NCI-H2107 treated with DMSO at 0.1 percent for 48 hours (cell line): ENCODE measurements at regions not wholly inside any gene's neighbourhood (a gene's known extent, or its start where the extent isn't known, plus 50 kb on each side); places are given as distances from the start of the nearest gene placed in this dataset.

Source experiments
- DNase-seq: peaks from one replicate; lab custom pipeline; 2025; ENCODE audit not compliant: unreplicated experiment; lab: John Stamatoyannopoulos, UW

- peak; percentile 28 for DNase-seq
Observed at GRCh38 chr6:138004430-138005287, 102.6 kb downstream of the PERP start.

DNA sequence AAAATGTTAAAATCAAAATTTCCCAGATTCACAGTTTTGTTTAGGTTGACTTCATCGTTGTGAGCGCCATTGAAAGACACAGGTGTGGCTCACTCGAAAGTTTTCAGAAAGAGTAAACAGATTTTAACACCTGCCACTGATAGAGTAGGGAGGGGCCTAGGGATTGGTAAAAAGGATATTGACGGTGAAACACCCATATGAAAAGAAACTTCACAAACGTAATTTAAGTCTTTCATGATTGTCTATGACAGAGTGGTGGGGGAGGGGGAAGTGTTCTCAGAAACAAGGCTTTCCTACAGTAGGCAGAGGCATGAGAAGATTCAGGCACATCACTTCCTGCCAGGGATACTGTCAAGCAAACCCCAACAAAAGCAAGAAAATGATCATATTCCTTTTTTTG lies 101.4 kb downstream of the PERP start:
- peak; percentile 28 for DNase-seq

- DNase-seq: peak; percentile 8
Observed at GRCh38 chr6:138007014-138007472, 100.2 kb downstream of the PERP start.

- no peak for DNase-seq
Observed at GRCh38 chr6:138008791-138009190, 98.4 kb downstream of the PERP start.

DNA sequence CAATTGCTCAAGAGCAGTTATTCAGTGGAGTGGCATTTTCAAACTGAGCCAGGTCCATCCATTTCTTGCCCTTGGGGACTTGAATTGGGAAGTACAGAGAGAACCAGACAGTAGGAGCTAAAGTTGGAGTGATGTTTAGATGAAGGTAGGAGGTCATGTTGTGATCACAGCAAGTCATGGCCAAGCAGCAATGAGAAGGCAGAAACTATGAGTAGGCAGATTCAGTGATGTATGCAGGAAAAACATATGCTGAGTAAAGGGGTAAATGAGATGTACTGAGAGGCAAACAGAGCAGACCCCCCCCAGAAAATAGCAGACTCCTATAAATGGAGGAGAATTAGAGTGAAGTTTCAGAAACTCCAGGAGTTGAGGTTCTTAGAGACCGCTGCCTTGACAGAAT lies 95.8 kb downstream of the PERP start:
- no peak for DNase-seq

DNA sequence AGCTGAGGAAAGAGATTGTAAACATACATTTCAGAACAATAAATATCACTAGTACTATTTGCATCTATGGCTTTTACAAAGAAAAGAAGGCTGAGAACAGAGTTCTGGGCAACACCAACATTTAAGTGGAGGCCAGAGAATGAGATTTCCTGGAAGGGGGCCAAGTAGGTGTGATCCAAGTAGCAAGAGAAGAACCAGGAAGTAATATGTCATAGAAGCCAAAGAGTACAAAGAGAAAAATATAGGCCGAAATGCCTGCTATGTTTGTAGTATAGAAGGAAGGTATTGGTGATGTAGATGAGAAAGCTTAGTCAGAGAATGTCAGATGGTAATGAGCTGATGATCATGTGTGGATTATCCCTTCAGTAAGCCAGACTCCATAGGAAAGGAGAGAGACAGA lies 94.5 kb downstream of the PERP start:
- DNase-seq: no peak

GRCh38 chr6:138013959-138014358 lies 93.3 kb downstream of the PERP start:
- no peak for DNase-seq

DNA sequence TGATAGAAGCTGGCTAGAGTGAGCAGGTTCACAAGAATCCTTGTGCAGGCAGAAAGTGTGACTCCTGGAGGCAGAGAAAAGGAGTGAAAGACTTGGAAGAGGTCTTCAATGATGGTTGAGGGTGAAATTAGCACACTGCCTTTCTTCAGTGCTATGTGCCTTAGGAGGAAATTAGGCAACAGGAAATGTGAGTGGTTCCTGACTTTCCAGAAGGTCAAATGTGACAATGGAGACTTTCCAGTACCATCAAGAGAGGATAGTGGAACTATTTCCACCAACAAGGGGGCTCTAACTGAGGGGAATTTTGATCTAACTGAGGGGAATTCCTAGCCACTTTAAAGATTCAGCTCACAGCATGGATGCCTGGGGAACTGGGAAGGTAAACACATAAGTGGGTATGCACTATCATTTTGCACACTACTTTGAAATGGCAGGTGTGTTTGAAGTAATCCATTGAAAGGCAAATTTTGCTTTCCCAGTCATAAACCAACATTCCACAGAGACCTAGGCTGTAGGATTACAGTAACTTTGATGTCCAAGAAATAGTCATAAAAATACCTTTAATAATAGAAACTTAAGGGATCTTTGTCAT lies 90.0 kb downstream of the PERP start:
- DNase-seq: no peak

- no peak for DNase-seq
Observed at GRCh38 chr6:138018297-138018696, 88.9 kb downstream of the PERP start.

- no peak for DNase-seq
Observed at GRCh38 chr6:138025528-138025978, 81.7 kb downstream of the PERP start.

- no peak for DNase-seq
Observed at GRCh38 chr6:138026342-138026741, 80.9 kb downstream of the PERP start.

GRCh38 chr6:138028893-138029292 lies 78.3 kb downstream of the PERP start:
- DNase-seq: no peak

DNA sequence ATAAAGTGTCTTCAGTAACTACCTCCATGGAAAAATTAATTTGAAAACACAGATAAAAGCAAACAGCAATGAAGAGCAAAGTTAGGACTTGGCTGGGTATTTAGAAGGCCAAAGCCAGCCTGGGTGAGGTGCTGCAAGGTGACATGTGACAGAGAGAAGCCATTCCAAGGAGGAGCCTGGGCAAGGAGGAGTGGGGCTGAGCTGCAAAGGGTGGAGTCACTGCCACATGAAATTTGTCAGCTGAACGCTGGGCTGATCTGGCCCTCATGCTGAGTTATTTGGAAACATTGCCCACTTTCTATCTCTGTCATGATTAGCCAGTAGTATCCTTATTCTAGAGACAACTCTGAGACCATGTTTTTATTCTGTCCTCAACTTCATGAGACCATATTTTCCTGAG lies 76.3 kb downstream of the PERP start:
- no peak for DNase-seq

GRCh38 chr6:138031417-138031816 lies 75.8 kb downstream of the PERP start:
- DNase-seq: no peak

DNA sequence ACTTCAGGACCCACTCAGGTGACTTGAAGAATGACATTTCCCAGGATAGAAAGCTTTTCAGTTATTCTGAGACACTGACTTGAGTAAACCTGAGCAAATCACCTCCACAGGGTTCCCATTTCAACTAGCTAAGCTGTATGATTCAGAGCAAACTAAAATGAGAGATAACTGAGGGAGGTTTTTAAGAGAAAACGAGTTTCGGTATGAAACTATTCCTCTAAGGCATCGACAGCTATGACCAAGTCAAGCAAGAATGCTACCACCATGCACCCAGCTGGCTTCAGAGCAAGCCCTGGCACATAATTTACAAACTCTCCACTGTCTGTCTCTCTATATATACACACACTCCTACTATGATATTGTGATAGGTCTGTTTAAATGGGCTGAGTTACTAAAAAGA lies 75.4 kb downstream of the PERP start:
- no peak for DNase-seq

DNA sequence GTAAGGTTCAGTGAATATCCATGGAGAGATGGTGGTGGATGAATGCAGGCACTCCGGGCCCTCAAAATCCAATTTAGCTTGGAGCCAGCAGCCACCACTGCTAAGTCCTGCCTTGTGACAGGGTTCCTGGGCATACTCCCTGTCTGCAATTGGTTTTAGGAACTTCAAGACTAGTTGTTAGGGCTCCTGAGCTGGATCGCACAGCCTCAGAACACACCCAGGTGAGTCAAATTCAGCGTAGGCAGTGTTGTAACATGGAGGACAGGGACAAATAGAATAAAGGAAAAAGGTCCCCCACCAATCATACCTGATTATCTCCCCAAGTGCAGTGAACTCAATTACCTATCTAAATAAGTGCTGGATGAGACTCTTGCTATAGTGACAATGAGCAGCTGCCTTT lies 74.6 kb downstream of the PERP start:
- DNase-seq: no peak

DNA sequence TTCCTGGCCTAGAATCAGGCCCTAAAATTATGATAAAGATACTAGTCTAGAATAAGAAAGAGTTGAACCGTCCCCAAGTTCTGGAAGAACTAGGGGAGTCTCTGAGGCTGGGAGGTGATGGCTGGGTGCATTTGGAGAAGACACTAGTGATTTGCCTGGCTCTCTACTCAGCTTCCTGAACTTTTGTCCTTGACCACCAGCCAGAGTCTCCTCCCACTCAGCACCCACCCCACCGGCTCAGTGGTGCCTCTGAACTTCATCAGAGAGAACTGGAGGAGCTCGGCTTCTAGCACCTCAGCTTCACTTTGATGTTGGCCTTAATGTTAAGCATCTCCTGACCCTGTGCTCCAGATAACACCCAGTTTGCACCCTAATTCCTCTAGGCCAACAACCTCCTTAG lies 73.0 kb downstream of the PERP start:
- DNase-seq: no peak

DNA sequence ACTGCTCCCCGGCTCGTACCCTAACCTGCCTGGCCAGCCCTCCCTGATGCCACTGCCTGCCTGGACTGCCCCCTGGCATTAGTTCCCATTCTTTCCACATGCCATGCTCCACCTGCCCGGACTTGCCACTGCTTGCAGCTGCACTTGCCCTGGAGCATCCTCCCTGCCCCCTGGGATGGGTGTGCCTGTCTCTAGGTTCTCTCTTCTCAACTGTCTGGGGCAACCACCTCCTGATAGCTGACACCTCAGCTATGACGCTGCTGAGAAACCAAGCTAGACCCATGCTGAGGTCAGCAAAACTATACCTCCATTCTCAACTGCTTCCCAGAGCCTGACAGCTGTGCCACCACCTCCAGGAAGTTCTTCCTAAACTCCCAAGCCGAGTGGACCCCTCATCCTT lies 72.1 kb downstream of the PERP start:
- DNase-seq: no peak

DNA sequence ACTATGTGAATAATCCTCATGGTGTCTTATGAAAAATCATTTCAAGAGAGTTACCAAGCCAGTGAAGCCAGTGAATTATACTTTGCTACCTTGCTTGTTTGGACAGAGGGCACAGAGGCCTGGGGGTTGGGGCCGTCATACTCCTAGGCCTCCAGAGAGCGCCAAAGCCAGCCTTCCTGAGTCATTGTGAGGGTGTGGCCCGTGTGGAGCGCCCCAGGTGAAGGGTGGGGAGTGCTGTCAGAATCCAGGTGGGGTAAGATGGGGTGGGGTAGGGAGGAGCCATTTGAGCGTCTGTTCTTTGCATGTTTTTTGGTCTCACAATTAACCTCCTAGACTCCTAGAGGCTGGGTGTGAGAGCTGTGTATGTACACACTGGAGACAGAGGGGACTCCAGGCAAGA lies 71.1 kb downstream of the PERP start:
- DNase-seq: no peak

- no peak for DNase-seq
Observed at GRCh38 chr6:138037009-138037504, 70.2 kb downstream of the PERP start.

DNA sequence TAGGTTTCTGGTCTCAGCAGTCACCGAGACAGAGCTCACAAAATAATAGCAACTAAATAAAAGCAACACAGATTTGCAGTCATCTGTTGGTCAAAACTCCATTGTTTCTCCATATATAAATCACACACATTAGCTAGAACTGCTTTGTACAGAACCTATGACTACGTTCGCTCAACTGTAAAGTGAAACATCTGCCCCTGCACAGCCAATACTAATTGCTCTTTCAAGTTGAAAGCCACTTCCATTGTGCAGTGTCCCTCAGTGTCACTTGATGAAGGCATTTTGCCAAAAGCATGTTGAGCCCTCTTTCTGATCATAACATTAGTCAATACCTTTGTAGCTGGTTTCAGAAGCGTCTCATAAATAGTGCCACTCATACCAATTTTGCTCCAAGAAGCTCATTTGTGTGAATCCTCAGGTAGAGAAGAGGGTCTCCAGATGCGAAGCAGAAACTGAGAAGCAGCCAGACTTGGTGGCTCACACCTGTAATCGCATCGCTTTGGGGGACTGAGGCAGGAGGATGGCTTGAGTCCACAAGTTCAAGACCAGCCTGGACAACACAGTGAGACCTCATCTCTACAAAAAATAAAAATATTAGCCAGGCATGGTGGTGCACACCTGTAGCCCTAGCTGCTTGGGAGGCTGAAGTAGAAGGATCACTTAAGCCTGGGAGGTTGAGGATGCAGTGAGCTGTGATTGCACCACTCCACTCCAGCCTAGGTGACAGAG lies 68.9 kb downstream of the PERP start:
- DNase-seq: no peak
